HEK293T (cell line): ENCODE measurements at regions not wholly inside any gene's neighbourhood (a gene's known extent, or its start where the extent isn't known, plus 50 kb on each side); places are given as distances from the start of the nearest gene placed in this dataset.

Experiments used
- CTCF ChIA-PET: fragments of 350-600 bp; formaldehyde crosslinking; extraction: SDS; loops from one replicate; lab custom pipeline; 2021; ENCODE audit warnings: antibody characterized with exemption, inconsistent platforms; lab: Yijun Ruan, JAX
- POLR2A ChIA-PET: fragments of 350-600 bp; formaldehyde crosslinking; extraction: SDS; loops from one replicate; lab custom pipeline; 2020; ENCODE audit warnings: antibody characterized with exemption, inconsistent platforms; lab: Yijun Ruan, JAX
- DNase-seq: peaks from one replicate; pipeline ENCODE4 v3.0.0; 2012; ENCODE audit warnings: mixed read lengths; ENCODE audit errors: extremely low spot score
- ARNT ChIP-seq: fragments of 450-650 bp; IDR thresholded peaks from 2 replicates; pipeline ENCODE4 v1.6.1; 2017; ENCODE audit warnings: mild to moderate bottlenecking
- BHLHE40 ChIP-seq: fragments of 450-650 bp; IDR thresholded peaks from 2 replicates; pipeline ENCODE4 v1.6.1; 2016; ENCODE audit warnings: mild to moderate bottlenecking, moderate library complexity, borderline replicate concordance
- CTBP1 ChIP-seq: fragments of 450-650 bp; IDR thresholded peaks from 2 replicates; pipeline ENCODE4 v1.6.1; 2016; ENCODE audit warnings: borderline replicate concordance
- ELF4 ChIP-seq: fragments of 450-650 bp; IDR thresholded peaks from 2 replicates; pipeline ENCODE4 v1.6.1; 2017; ENCODE audit warnings: antibody characterized with exemption
- FOXA1 ChIP-seq: fragments of 450-650 bp; IDR thresholded peaks from 2 replicates; pipeline ENCODE4 v1.6.1; 2016; ENCODE audit warnings: mild to moderate bottlenecking
- FOXK2 ChIP-seq: fragments of 450-650 bp; IDR thresholded peaks from 2 replicates; pipeline ENCODE4 v1.6.1; 2016; ENCODE audit warnings: mild to moderate bottlenecking
- FOXM1 ChIP-seq: fragments of 450-650 bp; IDR thresholded peaks from 2 replicates; pipeline ENCODE4 v1.6.1; 2017; ENCODE audit warnings: mild to moderate bottlenecking, borderline replicate concordance
- HDGF ChIP-seq: fragments of 450-650 bp; IDR thresholded peaks from 2 replicates; pipeline ENCODE4 v1.6.1; 2017; ENCODE audit warnings: antibody characterized with exemption, borderline replicate concordance
- L3MBTL2 ChIP-seq: fragments of 450-650 bp; conservative IDR thresholded peaks from 2 replicates; pipeline ENCODE4 v1.6.1; 2016; ENCODE audit warnings: mild to moderate bottlenecking
- LEF1 ChIP-seq: fragments of 450-650 bp; IDR thresholded peaks from 2 replicates; pipeline ENCODE4 v1.6.1; 2017; ENCODE audit warnings: mild to moderate bottlenecking, borderline replicate concordance
- NFRKB ChIP-seq: fragments of 450-650 bp; IDR thresholded peaks from 2 replicates; pipeline ENCODE4 v1.6.1; 2016; ENCODE audit warnings: mild to moderate bottlenecking, moderate library complexity
- SP1 ChIP-seq: fragments of 450-650 bp; IDR thresholded peaks from 2 replicates; pipeline ENCODE4 v1.6.1; 2017
- SUZ12 ChIP-seq: fragments of 450-650 bp; IDR thresholded peaks from 2 replicates; pipeline ENCODE4 v1.6.1; 2016; ENCODE audit warnings: mild to moderate bottlenecking
- TARDBP ChIP-seq: fragments of 450-650 bp; IDR thresholded peaks from 2 replicates; pipeline ENCODE4 v1.6.1; 2016
- ZNF384 ChIP-seq: fragments of 450-650 bp; IDR thresholded peaks from 2 replicates; pipeline ENCODE4 v1.6.1; 2016
- TF ChIP-seq, protein P1 (sequence below): fragments of 450-650 bp; IDR thresholded peaks from 2 replicates; pipeline ENCODE4 v1.6.1; 2016

GRCh38 chr11:122304306-122304705 is 188.3 kb upstream of the BLID start:
- ChIA-PET POLR2A (no interaction called here), CTCF (no interaction called here)
- no peak for DNase-seq
- TF ChIP-seq LEF1 (no peak), SUZ12 (no peak), ZNF384 (no peak), HDGF (no peak), NFRKB (no peak), CTBP1 (no peak), BHLHE40 (no peak), FOXM1 (no peak), SP1 (no peak), TARDBP (no peak), ELF4 (no peak), FOXA1 (no peak), ARNT (no peak)
- TF ChIP-seq, protein P1, sequence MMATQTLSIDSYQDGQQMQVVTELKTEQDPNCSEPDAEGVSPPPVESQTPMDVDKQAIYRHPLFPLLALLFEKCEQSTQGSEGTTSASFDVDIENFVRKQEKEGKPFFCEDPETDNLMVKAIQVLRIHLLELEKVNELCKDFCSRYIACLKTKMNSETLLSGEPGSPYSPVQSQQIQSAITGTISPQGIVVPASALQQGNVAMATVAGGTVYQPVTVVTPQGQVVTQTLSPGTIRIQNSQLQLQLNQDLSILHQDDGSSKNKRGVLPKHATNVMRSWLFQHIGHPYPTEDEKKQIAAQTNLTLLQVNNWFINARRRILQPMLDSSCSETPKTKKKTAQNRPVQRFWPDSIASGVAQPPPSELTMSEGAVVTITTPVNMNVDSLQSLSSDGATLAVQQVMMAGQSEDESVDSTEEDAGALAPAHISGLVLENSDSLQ, result no peak

DNA sequence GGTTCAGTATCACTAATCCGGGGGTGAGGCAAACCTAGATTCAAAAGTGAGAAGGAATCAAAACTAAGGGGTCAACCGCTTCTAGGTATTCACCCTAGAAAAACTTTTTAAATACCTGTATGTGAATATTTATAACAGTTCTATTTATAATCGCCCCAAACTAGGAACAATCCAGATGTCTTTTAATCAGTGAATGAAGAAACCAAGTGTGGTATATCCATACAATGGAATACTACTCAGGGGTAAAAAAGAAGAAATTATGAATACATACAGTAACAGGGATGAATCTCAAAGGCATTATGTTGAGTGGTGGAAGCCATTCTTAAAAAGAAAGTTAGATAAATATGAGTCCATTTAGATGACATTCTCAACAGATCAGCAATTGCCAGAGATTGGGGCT is 178.0 kb upstream of the BLID start:
- CTCF ChIA-PET, result no interaction called here
- POLR2A ChIA-PET, result no interaction called here
- DNase-seq, result no peak

GRCh38 chr11:122293296-122294023 is 177.4 kb upstream of the BLID start:
- ChIA-PET POLR2A (no interaction called here), CTCF (interaction anchor here (1.0 kb wide), 1 partner anchor 78 kb away, joined by 3 read pairs; no protein-coding TSS in a partner anchor)
- no peak for DNase-seq
- TF ChIP-seq FOXM1, result no peak
- TF ChIP-seq ELF4, result no peak
- TF ChIP-seq ARNT, result no peak
- no peak for TF ChIP-seq LEF1
- no peak for TF ChIP-seq FOXK2
- TF ChIP-seq ZNF384, result no peak
- no peak for TF ChIP-seq HDGF
- TF ChIP-seq SP1, result no peak
- TF ChIP-seq FOXA1, result no peak
- TF ChIP-seq SUZ12, result no peak
- no peak for TF ChIP-seq TARDBP
- no peak for TF ChIP-seq BHLHE40
- TF ChIP-seq CTBP1, result no peak
- no peak for TF ChIP-seq L3MBTL2
- TF ChIP-seq NFRKB, result no peak
- TF ChIP-seq, protein P1, result no peak

More for the DNA sequence above, 178.0 kb upstream of the BLID start:
- TF ChIP-seq ARNT, result no peak

DNA sequence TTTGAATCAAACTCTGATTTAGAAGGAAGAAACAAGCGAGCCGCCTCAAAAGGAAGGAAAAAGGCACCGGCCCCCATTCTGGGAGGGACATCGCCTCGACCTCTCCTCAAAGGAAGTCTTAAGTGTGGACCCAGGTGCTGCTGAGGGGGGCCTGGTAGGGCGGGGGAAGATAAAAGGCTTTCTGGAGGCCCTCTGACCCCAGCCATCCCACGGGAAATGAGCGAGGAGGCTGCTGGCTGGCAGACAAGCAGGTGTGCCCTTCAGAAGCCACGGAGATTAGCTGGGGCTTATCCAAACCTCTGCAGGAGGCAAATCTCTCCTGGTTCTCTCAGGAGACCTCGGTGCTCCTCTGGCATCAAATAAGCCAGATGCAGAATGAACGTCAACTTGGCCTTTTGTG is 171.4 kb upstream of the BLID start:
- TF ChIP-seq NFRKB, result no peak
- no peak for TF ChIP-seq CTBP1
- no peak for TF ChIP-seq HDGF
- TF ChIP-seq, protein P1, result no peak
- no peak for TF ChIP-seq FOXA1
- no peak for TF ChIP-seq TARDBP
- TF ChIP-seq L3MBTL2, result no peak
- no peak for TF ChIP-seq FOXM1
- no peak for TF ChIP-seq LEF1
- TF ChIP-seq FOXK2, result no peak
- no peak for TF ChIP-seq SUZ12
- no peak for TF ChIP-seq ZNF384
- TF ChIP-seq SP1, result no peak
- TF ChIP-seq ELF4, result no peak
- TF ChIP-seq ARNT, result no peak
- TF ChIP-seq BHLHE40, result no peak
- ChIA-PET CTCF (no interaction called here), POLR2A (no interaction called here)
- DNase-seq, result no peak

- TF ChIP-seq HDGF, result no peak
- no peak for TF ChIP-seq ARNT
- no peak for TF ChIP-seq BHLHE40
- no peak for TF ChIP-seq FOXK2
- no peak for TF ChIP-seq NFRKB
- TF ChIP-seq L3MBTL2, result no peak
- TF ChIP-seq CTBP1, result no peak
- TF ChIP-seq ELF4, result no peak
- no peak for TF ChIP-seq LEF1
- TF ChIP-seq FOXM1, result no peak
- no peak for TF ChIP-seq FOXA1
- no peak for TF ChIP-seq SP1
- no peak for TF ChIP-seq ZNF384
- ChIA-PET POLR2A (no interaction called here), CTCF (no interaction called here)
- no peak for DNase-seq
Observed at GRCh38 chr11:122285070-122285988, 169.3 kb upstream of the BLID start.

GRCh38 chr11:122280870-122281269 is 164.9 kb upstream of the BLID start:
- DNase-seq, result no peak
- ChIA-PET CTCF (no interaction called here), POLR2A (no interaction called here)
- TF ChIP-seq FOXA1, result no peak
- no peak for TF ChIP-seq FOXM1
- no peak for TF ChIP-seq L3MBTL2
- TF ChIP-seq HDGF, result no peak
- no peak for TF ChIP-seq SUZ12
- TF ChIP-seq ELF4, result no peak
- TF ChIP-seq NFRKB, result no peak
- TF ChIP-seq TARDBP, result no peak
- TF ChIP-seq CTBP1, result no peak
- TF ChIP-seq, protein P1, result no peak
- no peak for TF ChIP-seq LEF1
- no peak for TF ChIP-seq SP1
